Uterus (tissue), 2 donors: ENCODE measurements at regions not wholly inside any gene's neighbourhood (a gene's known extent, or its start where the extent isn't known, plus 50 kb on each side); places are given as distances from the start of the nearest gene placed in this dataset.

Experiments used
- POLR2A ChIP-seq, 2 donors: fragments of 450-650 bp; IDR thresholded peaks; one replicate each; pipeline ENCODE4 v1.6.1; 2016; ENCODE audit warnings: antibody characterized with exemption in 2 of 2, mild to moderate bottlenecking in 1 of 2, moderate library complexity in 1 of 2
- TF ChIP-seq, protein P1 (sequence below), 4 experiments: fragments of 200-600 bp in 2 of 4; fragments of 450-650 bp in 2 of 4; sonication (generic) in 2 of 4; IDR thresholded peaks; one replicate each; pipeline ENCODE4 v1.5.1; 2016 to 2019; ENCODE audit warnings: antibody characterized with exemption in 4 of 4, mild to moderate bottlenecking in 2 of 4, moderate library complexity in 1 of 4

DNA sequence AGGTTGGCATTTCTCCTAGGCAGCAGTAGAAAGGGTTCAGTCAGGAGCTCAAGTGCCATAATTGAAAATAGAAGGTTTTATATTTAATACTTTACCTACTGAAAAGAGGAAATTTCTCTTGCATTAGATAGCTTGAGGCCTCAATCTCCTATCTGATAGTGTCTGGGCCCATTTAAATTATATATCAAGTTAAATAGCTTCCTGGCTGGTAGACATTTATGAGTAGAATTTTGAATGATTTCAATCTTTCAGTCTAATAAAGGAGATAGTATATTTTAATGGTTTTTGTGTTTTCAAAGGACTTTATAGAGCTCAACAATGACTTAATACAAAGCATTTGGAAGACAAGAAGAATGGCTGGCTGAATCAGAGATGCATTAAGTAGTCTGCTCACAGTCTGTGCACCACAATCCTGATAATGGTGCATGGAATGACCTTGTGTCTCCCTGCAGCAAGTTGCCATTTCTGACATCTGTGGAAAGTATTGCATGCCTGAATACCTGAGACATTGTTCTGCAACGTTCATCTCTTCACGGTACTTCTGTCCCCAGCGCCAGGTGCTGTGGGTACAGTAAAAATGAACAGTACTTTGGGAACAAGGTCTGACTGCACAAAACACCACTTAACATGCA, 974.1 kb downstream of the TMTC2 start:
- TF ChIP-seq, protein P1, sequence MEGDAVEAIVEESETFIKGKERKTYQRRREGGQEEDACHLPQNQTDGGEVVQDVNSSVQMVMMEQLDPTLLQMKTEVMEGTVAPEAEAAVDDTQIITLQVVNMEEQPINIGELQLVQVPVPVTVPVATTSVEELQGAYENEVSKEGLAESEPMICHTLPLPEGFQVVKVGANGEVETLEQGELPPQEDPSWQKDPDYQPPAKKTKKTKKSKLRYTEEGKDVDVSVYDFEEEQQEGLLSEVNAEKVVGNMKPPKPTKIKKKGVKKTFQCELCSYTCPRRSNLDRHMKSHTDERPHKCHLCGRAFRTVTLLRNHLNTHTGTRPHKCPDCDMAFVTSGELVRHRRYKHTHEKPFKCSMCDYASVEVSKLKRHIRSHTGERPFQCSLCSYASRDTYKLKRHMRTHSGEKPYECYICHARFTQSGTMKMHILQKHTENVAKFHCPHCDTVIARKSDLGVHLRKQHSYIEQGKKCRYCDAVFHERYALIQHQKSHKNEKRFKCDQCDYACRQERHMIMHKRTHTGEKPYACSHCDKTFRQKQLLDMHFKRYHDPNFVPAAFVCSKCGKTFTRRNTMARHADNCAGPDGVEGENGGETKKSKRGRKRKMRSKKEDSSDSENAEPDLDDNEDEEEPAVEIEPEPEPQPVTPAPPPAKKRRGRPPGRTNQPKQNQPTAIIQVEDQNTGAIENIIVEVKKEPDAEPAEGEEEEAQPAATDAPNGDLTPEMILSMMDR (IDR thresholded peaks at IDR 0.05): no peak
- no peak for TF ChIP-seq POLR2A (IDR thresholded peaks at IDR 0.05)
